ENCODE measurements at regions not wholly inside any gene's neighbourhood (a gene's known extent, or its start where the extent isn't known, plus 50 kb on each side); places are given as distances from the start of the nearest gene placed in this dataset.

DNA sequence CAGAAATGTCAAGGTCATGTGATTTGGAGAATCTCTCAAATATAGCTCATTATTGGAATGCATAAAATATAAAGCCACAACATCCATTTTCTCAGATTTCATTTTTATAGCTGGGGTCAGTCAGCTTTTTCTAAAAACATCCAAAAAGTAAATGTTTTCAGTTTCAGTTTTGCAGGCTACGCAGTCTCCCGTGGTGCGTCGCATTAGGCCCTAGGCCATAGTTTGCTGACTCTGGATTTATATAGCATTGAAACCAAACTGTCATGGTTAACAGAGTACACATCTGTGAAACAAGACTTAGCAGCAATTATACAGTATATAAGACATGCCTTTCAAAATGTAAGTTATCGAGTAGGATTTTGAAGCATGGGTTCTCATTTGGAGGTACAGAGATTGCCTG, 140.0 kb downstream of the IRS2 start:
- ChIA-PET CTCF (no interaction called here), POLR2A (ENCODE audit: unreplicated experiment) (interaction anchor here (0.7 kb wide), 1 partner anchor 98 kb away, joined by 7 read pairs; no protein-coding TSS in a partner anchor)
- Histone ChIP-seq H3K4me2 (ENCODE audit: low read length) (peak overlapping the region; percentile 51; the same call in 1 of the 2 replicates), H3K27ac (ENCODE audit: low read length) (peak overlapping the region; percentile 56), H3K4me1 (ENCODE audit: insufficient read depth, low read length) (peaks cover 27% of the 10 kb centered on the region), H3K4me3 (ENCODE audit: low read length) (no peak overlapping the region), H3K9me2 (replicated peaks; ENCODE audit: low read length) (no peaks in the 10 kb centered on the region), H3K9ac (ENCODE audit: low read length) (peak overlapping the region; percentile 37), H3K36me3 (ENCODE audit: low read depth, low read length) (no peaks in the 10 kb centered on the region), H3F3A (ENCODE audit: low read length, unreplicated experiment) (no peaks in the 10 kb centered on the region), H3K79me2 (ENCODE audit: low read length) (no peaks in the 10 kb centered on the region), H3K9me3 (ENCODE audit: low read length) (no peaks in the 10 kb centered on the region), H2AFZ (ENCODE audit: low read length) (no peak overlapping the region), H3K27me3 (ENCODE audit: low read length) (no peaks in the 10 kb centered on the region), H4K20me1 (ENCODE audit: low read length) (no peaks in the 10 kb centered on the region)
- intact Hi-C loops (cut with micrococcal nuclease): no loop called here
- BruUV-seq (replicated peaks): no TSS peak
- TF ChIP-seq EZH2 (IDR thresholded peaks at IDR 0.05; ENCODE audit: low read length, unreplicated experiment) (no peak), EZH2phosphoT487 (IDR thresholded peaks at IDR 0.05; ENCODE audit: borderline replicate concordance, low read length) (no peak)
- TF ChIP-seq, protein P1, sequence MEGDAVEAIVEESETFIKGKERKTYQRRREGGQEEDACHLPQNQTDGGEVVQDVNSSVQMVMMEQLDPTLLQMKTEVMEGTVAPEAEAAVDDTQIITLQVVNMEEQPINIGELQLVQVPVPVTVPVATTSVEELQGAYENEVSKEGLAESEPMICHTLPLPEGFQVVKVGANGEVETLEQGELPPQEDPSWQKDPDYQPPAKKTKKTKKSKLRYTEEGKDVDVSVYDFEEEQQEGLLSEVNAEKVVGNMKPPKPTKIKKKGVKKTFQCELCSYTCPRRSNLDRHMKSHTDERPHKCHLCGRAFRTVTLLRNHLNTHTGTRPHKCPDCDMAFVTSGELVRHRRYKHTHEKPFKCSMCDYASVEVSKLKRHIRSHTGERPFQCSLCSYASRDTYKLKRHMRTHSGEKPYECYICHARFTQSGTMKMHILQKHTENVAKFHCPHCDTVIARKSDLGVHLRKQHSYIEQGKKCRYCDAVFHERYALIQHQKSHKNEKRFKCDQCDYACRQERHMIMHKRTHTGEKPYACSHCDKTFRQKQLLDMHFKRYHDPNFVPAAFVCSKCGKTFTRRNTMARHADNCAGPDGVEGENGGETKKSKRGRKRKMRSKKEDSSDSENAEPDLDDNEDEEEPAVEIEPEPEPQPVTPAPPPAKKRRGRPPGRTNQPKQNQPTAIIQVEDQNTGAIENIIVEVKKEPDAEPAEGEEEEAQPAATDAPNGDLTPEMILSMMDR (conservative IDR thresholded peaks at IDR 0.05; ENCODE audit: low read depth, low read length): no peak
- no peak for DNase-seq
- ATAC-seq: no peak

DNA sequence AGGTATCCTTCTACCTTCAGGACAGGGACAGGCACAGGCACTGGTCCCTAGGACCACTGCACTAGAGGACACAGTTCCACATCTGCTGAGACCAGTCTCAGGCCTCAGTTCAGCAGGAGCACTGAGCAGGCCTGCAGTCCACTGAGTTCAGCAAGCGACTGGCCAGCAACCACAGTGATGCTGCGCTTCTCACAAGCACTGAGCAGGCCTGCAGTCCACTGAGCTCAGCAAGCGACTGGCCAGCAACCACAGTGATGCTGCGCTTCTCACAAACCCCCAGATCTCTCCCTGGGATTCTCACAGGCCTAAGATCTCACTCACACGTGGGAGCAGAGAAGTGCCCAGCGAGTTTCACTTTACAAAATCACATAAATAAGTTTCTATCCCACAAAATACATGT, 140.6 kb downstream of the IRS2 start:
- ChIA-PET CTCF (no interaction called here), POLR2A (ENCODE audit: unreplicated experiment) (interaction anchor here (0.7 kb wide), 1 partner anchor 99 kb away, joined by 7 read pairs; no protein-coding TSS in a partner anchor)

DNA sequence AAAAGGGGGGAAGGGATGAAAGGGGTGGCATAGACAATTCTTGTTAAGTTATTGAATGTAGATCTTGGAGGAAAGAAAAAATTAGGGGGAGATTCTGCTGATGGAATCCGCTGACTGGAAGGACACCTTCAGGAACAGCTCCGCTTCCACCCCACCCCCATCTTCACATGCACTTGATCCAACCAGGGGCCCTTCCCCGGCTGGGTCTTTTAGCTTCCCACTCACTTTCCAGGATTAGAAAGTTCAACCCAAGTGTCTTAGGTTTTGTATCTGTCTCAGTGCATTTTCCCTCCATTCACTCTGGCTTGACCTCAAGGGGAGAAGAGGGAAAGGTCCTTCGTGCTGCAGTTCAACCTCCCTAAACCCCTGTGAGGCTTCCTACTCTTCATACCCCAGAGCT, 141.4 kb downstream of the IRS2 start:
- ChIA-PET CTCF (no interaction called here), POLR2A (ENCODE audit: unreplicated experiment) (no interaction called here)
- Histone ChIP-seq H3K9ac (ENCODE audit: low read length) (no peak overlapping the region), H3K9me3 (ENCODE audit: low read length) (no peaks in the 10 kb centered on the region), H3K79me2 (ENCODE audit: low read length) (no peaks in the 10 kb centered on the region), H3K4me1 (ENCODE audit: insufficient read depth, low read length) (peaks cover 27% of the 10 kb centered on the region), H3K27ac (ENCODE audit: low read length) (peak overlapping the region; percentile 92), H3K4me3 (ENCODE audit: low read length) (no peak overlapping the region), H3K36me3 (ENCODE audit: low read depth, low read length) (no peaks in the 10 kb centered on the region), H3K27me3 (ENCODE audit: low read length) (no peaks in the 10 kb centered on the region), H3K9me2 (replicated peaks; ENCODE audit: low read length) (no peaks in the 10 kb centered on the region), H3F3A (ENCODE audit: low read length, unreplicated experiment) (no peaks in the 10 kb centered on the region), H2AFZ (ENCODE audit: low read length) (no peak overlapping the region), H3K4me2 (ENCODE audit: low read length) (no peak overlapping the region), H4K20me1 (ENCODE audit: low read length) (no peaks in the 10 kb centered on the region)
- DNase-seq (no peak), ATAC-seq (no peak)
- BruUV-seq (replicated peaks): no TSS peak
- intact Hi-C loops (cut with micrococcal nuclease): no loop called here
- TF ChIP-seq EZH2phosphoT487 (IDR thresholded peaks at IDR 0.05; ENCODE audit: borderline replicate concordance, low read length) (no peak), EZH2 (IDR thresholded peaks at IDR 0.05; ENCODE audit: low read length, unreplicated experiment) (no peak)
- TF ChIP-seq, protein P1 (conservative IDR thresholded peaks at IDR 0.05; ENCODE audit: low read depth, low read length): no peak

More for the DNA sequence above, 140.6 kb downstream of the IRS2 start:
- H3K27ac ChIP-seq (ENCODE audit: low read length): no peak overlapping the region
- no peaks in the 10 kb centered on the region for H3K27me3 ChIP-seq (ENCODE audit: low read length)
- no peaks in the 10 kb centered on the region for H3K79me2 ChIP-seq (ENCODE audit: low read length)
- H3F3A ChIP-seq (ENCODE audit: low read length, unreplicated experiment): no peaks in the 10 kb centered on the region
- no peak overlapping the region for H2AFZ ChIP-seq (ENCODE audit: low read length)
- no peak for ATAC-seq
- H3K4me2 ChIP-seq (ENCODE audit: low read length): no peak overlapping the region
- peaks cover 27% of the 10 kb centered on the region for H3K4me1 ChIP-seq (ENCODE audit: insufficient read depth, low read length)
- no TSS peak for BruUV-seq (replicated peaks)
- H3K9me2 ChIP-seq (replicated peaks; ENCODE audit: low read length): no peaks in the 10 kb centered on the region
- no peak for TF ChIP-seq EZH2 (IDR thresholded peaks at IDR 0.05; ENCODE audit: low read length, unreplicated experiment)
- intact Hi-C loops (cut with micrococcal nuclease): no loop called here
- no peaks in the 10 kb centered on the region for H3K36me3 ChIP-seq (ENCODE audit: low read depth, low read length)
- no peak overlapping the region for H3K4me3 ChIP-seq (ENCODE audit: low read length)
- no peak overlapping the region for H3K9ac ChIP-seq (ENCODE audit: low read length)
- H4K20me1 ChIP-seq (ENCODE audit: low read length): no peaks in the 10 kb centered on the region
- no peak for DNase-seq
- no peaks in the 10 kb centered on the region for H3K9me3 ChIP-seq (ENCODE audit: low read length)

All from PC-3 (cell line).